ENCODE measurements at regions not wholly inside any gene's neighbourhood (a gene's known extent, or its start where the extent isn't known, plus 50 kb on each side); places are given as distances from the start of the nearest gene placed in this dataset.

GRCh38 chr7:46209611-46210388, 288.7 kb upstream of the IGFBP3 start:
- no peaks in the 10 kb centered on the region for H3K9me3 ChIP-seq (ENCODE audit: control insufficient read depth, insufficient read depth, low read length)
- H3K27ac ChIP-seq (ENCODE audit: low read depth, low read length), result no peak overlapping the region
- no peak overlapping the region for H3K4me3 ChIP-seq (ENCODE audit: low read depth, low read length)
- no peaks in the 10 kb centered on the region for H3K27me3 ChIP-seq (ENCODE audit: control insufficient read depth, insufficient read depth, low read length)
- DNase-seq (ENCODE audit: low read depth, low spot score), result no peak
- ChIA-PET POLR2A (no interaction called here), CTCF (no interaction called here)
- TF ChIP-seq CTCF (IDR thresholded peaks at IDR 0.05; ENCODE audit: low read depth, low read length), result no peak

GRCh38 chr7:46208635-46209525, 287.8 kb upstream of the IGFBP3 start:
- no peak overlapping the region for H3K27ac ChIP-seq (ENCODE audit: low read depth, low read length)
- TF ChIP-seq CTCF (IDR thresholded peaks at IDR 0.05; ENCODE audit: low read depth, low read length), result no peak
- DNase-seq (ENCODE audit: low read depth, low spot score), result no peak
- H3K9me3 ChIP-seq (ENCODE audit: control insufficient read depth, insufficient read depth, low read length), result no peaks in the 10 kb centered on the region
- ChIA-PET POLR2A (no interaction called here), CTCF (no interaction called here)
- H3K4me3 ChIP-seq (ENCODE audit: low read depth, low read length), result no peak overlapping the region
- H3K27me3 ChIP-seq (ENCODE audit: control insufficient read depth, insufficient read depth, low read length), result no peaks in the 10 kb centered on the region

- Histone ChIP-seq H3K9me3 (ENCODE audit: control insufficient read depth, insufficient read depth, low read length) (no peaks in the 10 kb centered on the region), H3K27me3 (ENCODE audit: control insufficient read depth, insufficient read depth, low read length) (no peaks in the 10 kb centered on the region), H3K4me3 (ENCODE audit: low read depth, low read length) (no peak overlapping the region), H3K27ac (ENCODE audit: low read depth, low read length) (no peak overlapping the region)
- no peak for DNase-seq (ENCODE audit: low read depth, low spot score)
- CTCF ChIA-PET, result no interaction called here
- no peak for TF ChIP-seq CTCF (IDR thresholded peaks at IDR 0.05; ENCODE audit: low read depth, low read length)
- POLR2A ChIA-PET, result no interaction called here
Measured at GRCh38 chr7:46207931-46208634, 287.0 kb upstream of the IGFBP3 start.

- Histone ChIP-seq H3K27ac (ENCODE audit: low read depth, low read length) (no peak overlapping the region), H3K9me3 (ENCODE audit: control insufficient read depth, insufficient read depth, low read length) (no peaks in the 10 kb centered on the region), H3K4me3 (ENCODE audit: low read depth, low read length) (no peak overlapping the region), H3K27me3 (ENCODE audit: control insufficient read depth, insufficient read depth, low read length) (no peaks in the 10 kb centered on the region)
- ChIA-PET CTCF (no interaction called here), POLR2A (no interaction called here)
- no peak for TF ChIP-seq CTCF (IDR thresholded peaks at IDR 0.05; ENCODE audit: low read depth, low read length)
- no peak for DNase-seq (ENCODE audit: low read depth, low spot score)
Measured at GRCh38 chr7:46206476-46207060, 285.5 kb upstream of the IGFBP3 start.
